COLO668 (cell line): ENCODE measurements at regions not wholly inside any gene's neighbourhood (a gene's known extent, or its start where the extent isn't known, plus 50 kb on each side); places are given as distances from the start of the nearest gene placed in this dataset.
"Not testable (repeated sequence)": the region's sequence is repeated elsewhere in the genome, so short reads cannot be mapped to it uniquely, and the experiment has no call there.

Experiments used
- DNase-seq: peaks from one replicate; lab custom pipeline; 2025; ENCODE audit not compliant: unreplicated experiment; lab: John Stamatoyannopoulos, UW

- no peak for DNase-seq
These were observed 160.1 kb downstream of the TBX15 start for GRCh38 chr1:118828038-118828437.

- DNase-seq, result no peak
These were observed 160.5 kb downstream of the TBX15 start for GRCh38 chr1:118827636-118828035.

GRCh38 chr1:118827207-118827606 lies 160.9 kb downstream of the TBX15 start:
- DNase-seq, result no peak

GRCh38 chr1:118826669-118827068 lies 161.5 kb downstream of the TBX15 start:
- DNase-seq, result no peak

- no peak for DNase-seq
These were observed 162.5 kb downstream of the TBX15 start for GRCh38 chr1:118825619-118826018.

GRCh38 chr1:118821801-118822200 lies 166.3 kb downstream of the TBX15 start:
- no peak for DNase-seq

- DNase-seq, result no peak
These were observed 167.3 kb downstream of the TBX15 start for GRCh38 chr1:118820864-118821263.

GRCh38 chr1:118815909-118816308 lies 172.2 kb downstream of the TBX15 start:
- DNase-seq, result no peak

GRCh38 chr1:118812555-118812954 lies 175.6 kb downstream of the TBX15 start:
- DNase-seq, result no peak

- no peak for DNase-seq
These were observed 177.0 kb downstream of the TBX15 start for GRCh38 chr1:118811156-118811555.

GRCh38 chr1:118809586-118809985 lies 178.6 kb downstream of the TBX15 start:
- DNase-seq, result no peak

- not testable (repeated sequence) for DNase-seq
These were observed 185.0 kb downstream of the TBX15 start for GRCh38 chr1:118803128-118803527.

GRCh38 chr1:118791094-118791691 lies 196.9 kb downstream of the TBX15 start:
- DNase-seq, result no peak

- peak; percentile 83 for DNase-seq
These were observed 199.7 kb downstream of the TBX15 start for GRCh38 chr1:118788463-118788862.

GRCh38 chr1:118786454-118787155 lies 201.5 kb downstream of the TBX15 start:
- DNase-seq, result no peak

GRCh38 chr1:118785246-118785645 lies 202.9 kb downstream of the TBX15 start:
- DNase-seq, result no peak

GRCh38 chr1:118783095-118783758 lies 204.9 kb downstream of the TBX15 start:
- no peak for DNase-seq

- no peak for DNase-seq
These were observed 214.5 kb downstream of the TBX15 start for GRCh38 chr1:118773656-118774055.

GRCh38 chr1:118767971-118768370 lies 220.2 kb downstream of the TBX15 start:
- no peak for DNase-seq

GRCh38 chr1:118753976-118754375 lies 234.2 kb downstream of the TBX15 start:
- no peak for DNase-seq

GRCh38 chr1:118751166-118751565 lies 237.0 kb downstream of the TBX15 start:
- no peak for DNase-seq

- DNase-seq, result no peak
These were observed 243.7 kb downstream of the TBX15 start for GRCh38 chr1:118744420-118744819.
